GM23338 (cell line): ENCODE measurements at regions not wholly inside any gene's neighbourhood (a gene's known extent, or its start where the extent isn't known, plus 50 kb on each side); places are given as distances from the start of the nearest gene placed in this dataset.

Source experiments
- ATAC-seq: fragments of 200-7000 bp; cut with Tn5 transposase; 3 replicates; pipeline ENCODE4 v1.9.1; 2020
- DNase-seq: peaks from one replicate; pipeline ENCODE4 v3.0.0-alpha.2; 2015; ENCODE audit warnings: low spot score
- H2AFZ ChIP-seq: fragments of 200-600 bp; sonication (generic); 2 replicates; pipeline ENCODE4 v1.8.0; 2016; ENCODE audit warnings: antibody characterized with exemption, mild to moderate bottlenecking, moderate library complexity
- H3F3A ChIP-seq: fragments of 200-600 bp; sonication (generic); replicated peaks from 2 replicates; pipeline ENCODE4 v1.8.0; 2017; ENCODE audit warnings: antibody characterized with exemption, mixed run types, low read depth
- H3K27ac ChIP-seq: fragments of 200-600 bp; sonication (generic); 2 replicates; pipeline ENCODE4 v1.6.1; 2016; ENCODE audit warnings: low read depth
- H3K27me3 ChIP-seq: fragments of 200-600 bp; sonication (generic); 2 replicates; pipeline ENCODE4 v1.8.0; 2016; ENCODE audit warnings: mild to moderate bottlenecking, mixed run types, moderate library complexity; ENCODE audit not compliant: insufficient read depth
- H3K36me3 ChIP-seq: fragments of 200-600 bp; sonication (generic); 2 replicates; pipeline ENCODE4 v1.8.0; 2016; ENCODE audit warnings: mild to moderate bottlenecking; ENCODE audit not compliant: insufficient read depth
- H3K4me1 ChIP-seq: fragments of 200-600 bp; sonication (generic); 2 replicates; pipeline ENCODE4 v1.8.0; 2016; ENCODE audit warnings: mild to moderate bottlenecking, moderate library complexity; ENCODE audit not compliant: insufficient read depth
- H3K4me2 ChIP-seq: fragments of 200-600 bp; sonication (generic); 2 replicates; pipeline ENCODE4 v1.7.1; 2017; ENCODE audit warnings: mixed run types
- H3K4me3 ChIP-seq: fragments of 200-600 bp; sonication (generic); 2 replicates; pipeline ENCODE4 v1.6.1; 2016; ENCODE audit warnings: mixed run types
- H3K79me2 ChIP-seq: fragments of 200-600 bp; sonication (generic); replicated peaks from 2 replicates; pipeline ENCODE4 v1.8.0; 2017; ENCODE audit warnings: mild to moderate bottlenecking; ENCODE audit not compliant: insufficient read depth
- H3K9me2 ChIP-seq: fragments of 200-600 bp; sonication (generic); 2 replicates; pipeline ENCODE4 v1.8.0; 2017; ENCODE audit not compliant: insufficient read depth
- H4K20me1 ChIP-seq: fragments of 200-600 bp; sonication (generic); replicated peaks from 2 replicates; pipeline ENCODE4 v1.8.0; 2017; ENCODE audit warnings: mild to moderate bottlenecking; ENCODE audit not compliant: insufficient read depth
- H3K27ac Mint-ChIP-seq: 2 replicates; pipeline ENCODE4 v1.8.0; 2020; ENCODE audit warnings: inconsistent platforms, mild to moderate bottlenecking, moderate library complexity, mixed read lengths
- H3K27me3 Mint-ChIP-seq: 3 replicates; pipeline ENCODE4 v1.8.0; 2022; ENCODE audit warnings: low read depth, mild to moderate bottlenecking, moderate library complexity, mixed read lengths, inconsistent platforms; ENCODE audit not compliant: insufficient read depth, poor library complexity
- H3K36me3 Mint-ChIP-seq: 3 replicates; pipeline ENCODE4 v1.8.0; 2021; ENCODE audit warnings: low read depth, mild to moderate bottlenecking, inconsistent platforms, moderate library complexity, mixed read lengths
- H3K4me1 Mint-ChIP-seq: 3 replicates; pipeline ENCODE4 v1.8.0; 2020; ENCODE audit warnings: mild to moderate bottlenecking, inconsistent platforms, mixed read lengths
- H3K4me3 Mint-ChIP-seq: 3 replicates; pipeline ENCODE4 v1.8.0; 2021; ENCODE audit warnings: moderate library complexity, mild to moderate bottlenecking, inconsistent platforms, mixed read lengths
- H3K9me3 Mint-ChIP-seq: 3 replicates; pipeline ENCODE4 v1.8.0; 2020; ENCODE audit warnings: moderate library complexity, mild to moderate bottlenecking, inconsistent platforms, mixed read lengths
- CREB1 ChIP-seq: fragments of 250-450 bp; sonication (Bioruptor Pico); IDR thresholded peaks from 2 replicates; pipeline ENCODE4 v1.5.0; 2020; ENCODE audit warnings: low read depth, mild to moderate bottlenecking, moderate library complexity
- CTCF ChIP-seq, 2 experiments: fragments of 200-600 bp in 1 of 2; sonication (generic) in 1 of 2; conservative IDR thresholded peaks; 2 replicates each; pipeline versions ENCODE4 v1.5.1 to v1.6.1; 2016 to 2017; ENCODE audit warnings: antibody characterized with exemption in 2 of 2, low read depth in 2 of 2, mild to moderate bottlenecking in 2 of 2, moderate library complexity in 1 of 2
- ETS1 ChIP-seq: IDR thresholded peaks from 2 replicates; pipeline ENCODE4 v1.6.1; 2016; ENCODE audit warnings: antibody characterized with exemption
- EZH2 ChIP-seq: fragments of 200-600 bp; sonication (generic); IDR thresholded peaks from one replicate; pipeline ENCODE4 v1.8.0; 2017; ENCODE audit warnings: antibody characterized with exemption, mild to moderate bottlenecking, low read depth; ENCODE audit not compliant: unreplicated experiment
- EZH2phosphoT487 ChIP-seq: fragments of 200-600 bp; sonication (generic); IDR thresholded peaks from one replicate; pipeline ENCODE4 v1.8.1; 2018; ENCODE audit warnings: antibody characterized with exemption; ENCODE audit not compliant: unreplicated experiment
- JUNB ChIP-seq: IDR thresholded peaks from one replicate; pipeline ENCODE4 v1.6.1; 2016; ENCODE audit warnings: antibody characterized with exemption; ENCODE audit not compliant: unreplicated experiment
- NANOG ChIP-seq: IDR thresholded peaks from 2 replicates; pipeline ENCODE4 v1.6.1; 2016; ENCODE audit warnings: antibody characterized with exemption, borderline replicate concordance
- POLR2AphosphoS5 ChIP-seq: IDR thresholded peaks from 2 replicates; pipeline ENCODE4 v1.6.1; 2016; ENCODE audit warnings: antibody characterized with exemption, low read depth
- REST ChIP-seq: IDR thresholded peaks from one replicate; pipeline ENCODE4 v1.6.1; 2018; ENCODE audit warnings: antibody characterized with exemption; ENCODE audit not compliant: unreplicated experiment
- ZNF114 ChIP-seq: fragments of 250-450 bp; sonication (Bioruptor Pico); IDR thresholded peaks from 2 replicates; pipeline ENCODE4 v1.5.0; 2020; ENCODE audit warnings: mild to moderate bottlenecking, moderate library complexity
- ZNF331 ChIP-seq: fragments of 250-450 bp; sonication (Bioruptor Pico); IDR thresholded peaks from 2 replicates; pipeline ENCODE4 v1.5.0; 2020; ENCODE audit warnings: low read depth, mild to moderate bottlenecking, moderate library complexity

- no peak for ATAC-seq
- H3K4me1 Mint-ChIP-seq: no peaks in the 10 kb centered on the region; the same call in 2 of the 3 replicates
- TF ChIP-seq CREB1 (CRISPR knock-in tag) (no peak), POLR2AphosphoS5 (no peak), ZNF331 (no peak), JUNB (no peak), ETS1 (no peak)
Observed at GRCh38 chr12:30463636-30464035, 232.0 kb downstream of the IPO8 start.

GRCh38 chr12:30462249-30462648 is 233.4 kb downstream of the IPO8 start:
- H3K27me3 Mint-ChIP-seq: no peaks in the 10 kb centered on the region
- Histone ChIP-seq H3K4me3 (no peak overlapping the region), H3K27ac (no peak overlapping the region), H3F3A (no peaks in the 10 kb centered on the region), H3K36me3 (no peaks in the 10 kb centered on the region), H3K4me1 (no peaks in the 10 kb centered on the region), H4K20me1 (no peaks in the 10 kb centered on the region), H3K4me2 (no peak overlapping the region), H3K79me2 (no peaks in the 10 kb centered on the region), H3K27me3 (no peaks in the 10 kb centered on the region), H3K9me2 (no peaks in the 10 kb centered on the region), H2AFZ (no peak overlapping the region)
- no peaks in the 10 kb centered on the region for H3K36me3 Mint-ChIP-seq
- no peaks in the 10 kb centered on the region; the same call in 2 of the 3 replicates for H3K4me1 Mint-ChIP-seq
- no peak for DNase-seq
- H3K4me3 Mint-ChIP-seq: no peak overlapping the region
- no peak overlapping the region for H3K27ac Mint-ChIP-seq
- no peaks in the 10 kb centered on the region; the same call in 2 of the 3 replicates for H3K9me3 Mint-ChIP-seq
- peak; percentile 51; the same call in 1 of the 3 replicates for ATAC-seq
- TF ChIP-seq ZNF114 (CRISPR knock-in tag): no peak
- TF ChIP-seq NANOG: no peak
- TF ChIP-seq EZH2: no peak
- no peak for TF ChIP-seq POLR2AphosphoS5
- no peak for TF ChIP-seq REST
- no peak for TF ChIP-seq CTCF (conservative IDR thresholded peaks at IDR 0.05; ENCODE audit: low read depth in 2 of 2)
- TF ChIP-seq EZH2phosphoT487: no peak
- TF ChIP-seq ETS1: no peak
- no peak for TF ChIP-seq JUNB

More at GRCh38 chr12:30463636-30464035, 232.0 kb downstream of the IPO8 start:
- Mint-ChIP-seq H3K27ac (no peak overlapping the region), H3K9me3 (no peaks in the 10 kb centered on the region; the same call in 2 of the 3 replicates), H3K4me3 (no peak overlapping the region), H3K36me3 (no peaks in the 10 kb centered on the region), H3K27me3 (no peaks in the 10 kb centered on the region)
- Histone ChIP-seq H3K36me3 (no peaks in the 10 kb centered on the region), H2AFZ (no peak overlapping the region), H3K27ac (no peak overlapping the region), H3K79me2 (no peaks in the 10 kb centered on the region), H4K20me1 (no peaks in the 10 kb centered on the region), H3K4me1 (no peaks in the 10 kb centered on the region), H3K27me3 (no peaks in the 10 kb centered on the region), H3K4me2 (no peak overlapping the region), H3K4me3 (no peak overlapping the region), H3F3A (no peaks in the 10 kb centered on the region), H3K9me2 (no peaks in the 10 kb centered on the region)
- DNase-seq: no peak
